ENCODE measurements at regions not wholly inside any gene's neighbourhood (a gene's known extent, or its start where the extent isn't known, plus 50 kb on each side); places are given as distances from the start of the nearest gene placed in this dataset.

GRCh38 chr7:1286946-1287645 lies 54.4 kb downstream of the UNCX start:
- intact Hi-C loops (cut with DNase I): no loop called here
- no peak for DNase-seq (ENCODE audit: low spot score)

- intact Hi-C loops (cut with DNase I): no loop called here
- no peak for DNase-seq (ENCODE audit: low spot score)
These were observed 55.1 kb downstream of the UNCX start for GRCh38 chr7:1287752-1288201.

DNA sequence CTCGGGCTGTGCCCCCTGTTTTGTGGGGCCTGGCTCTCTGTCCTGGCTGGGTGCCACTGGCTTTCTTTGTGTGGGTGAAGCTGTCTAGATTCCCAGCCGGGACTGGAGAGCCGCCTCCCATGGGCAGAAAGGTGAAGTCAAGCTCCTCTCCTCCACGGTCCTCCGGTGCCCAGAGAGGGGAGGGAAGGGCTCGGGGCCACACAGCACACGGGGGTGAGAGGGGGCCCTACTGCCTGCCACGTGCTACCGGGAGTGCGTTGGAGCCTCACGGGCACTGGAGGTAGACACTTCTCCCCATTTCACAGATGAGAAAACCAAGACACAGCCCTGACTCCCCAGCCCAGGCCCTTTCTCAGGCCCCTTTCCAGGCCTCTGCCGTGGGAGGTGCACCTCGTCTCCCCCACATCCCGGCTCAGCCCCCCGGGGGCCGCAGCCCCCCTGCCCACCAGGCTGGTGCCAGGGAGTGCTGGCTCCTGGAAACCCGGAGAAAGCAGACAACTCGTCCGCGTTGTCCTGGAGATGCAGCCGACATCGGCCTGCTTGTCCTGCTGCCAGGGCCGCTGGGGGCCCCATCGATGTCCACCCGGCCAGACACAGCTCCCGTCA lies 55.8 kb downstream of the UNCX start:
- DNase-seq (ENCODE audit: low spot score): no peak
- intact Hi-C loops (cut with DNase I): no loop called here

DNA sequence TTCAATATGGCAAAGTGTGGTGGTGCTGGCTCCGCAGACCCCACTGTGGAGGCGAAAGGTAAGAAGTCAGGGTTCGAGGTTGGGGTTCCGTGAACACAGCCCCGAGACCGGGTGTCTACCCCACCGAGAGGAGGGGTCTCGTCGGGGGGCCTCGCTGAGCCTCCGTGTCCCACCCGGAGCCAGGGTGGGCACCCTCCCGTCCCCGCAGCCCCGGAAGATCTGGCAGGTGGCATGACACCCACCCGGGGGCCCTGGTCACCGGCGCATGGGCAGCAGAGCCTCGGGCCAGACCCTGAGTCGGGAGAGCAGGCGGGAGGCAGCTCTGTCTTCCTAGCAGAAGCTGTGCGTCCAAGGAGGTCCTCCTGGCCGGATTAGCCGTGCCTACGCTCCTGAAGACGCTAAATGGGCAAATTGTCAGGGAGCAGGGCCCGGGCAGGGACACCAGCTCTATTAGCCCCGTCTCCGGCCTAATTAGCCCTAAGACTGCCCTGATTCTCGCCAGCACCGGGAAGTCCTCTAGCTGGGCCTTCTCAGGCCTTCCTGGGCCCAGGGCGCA lies 56.4 kb downstream of the UNCX start:
- DNase-seq (ENCODE audit: low spot score): no peak
- intact Hi-C loops (cut with DNase I): no loop called here

- intact Hi-C loops (cut with DNase I): no loop called here
- no peak for DNase-seq (ENCODE audit: low spot score)
These were observed 57.0 kb downstream of the UNCX start for GRCh38 chr7:1289666-1290025.

DNA sequence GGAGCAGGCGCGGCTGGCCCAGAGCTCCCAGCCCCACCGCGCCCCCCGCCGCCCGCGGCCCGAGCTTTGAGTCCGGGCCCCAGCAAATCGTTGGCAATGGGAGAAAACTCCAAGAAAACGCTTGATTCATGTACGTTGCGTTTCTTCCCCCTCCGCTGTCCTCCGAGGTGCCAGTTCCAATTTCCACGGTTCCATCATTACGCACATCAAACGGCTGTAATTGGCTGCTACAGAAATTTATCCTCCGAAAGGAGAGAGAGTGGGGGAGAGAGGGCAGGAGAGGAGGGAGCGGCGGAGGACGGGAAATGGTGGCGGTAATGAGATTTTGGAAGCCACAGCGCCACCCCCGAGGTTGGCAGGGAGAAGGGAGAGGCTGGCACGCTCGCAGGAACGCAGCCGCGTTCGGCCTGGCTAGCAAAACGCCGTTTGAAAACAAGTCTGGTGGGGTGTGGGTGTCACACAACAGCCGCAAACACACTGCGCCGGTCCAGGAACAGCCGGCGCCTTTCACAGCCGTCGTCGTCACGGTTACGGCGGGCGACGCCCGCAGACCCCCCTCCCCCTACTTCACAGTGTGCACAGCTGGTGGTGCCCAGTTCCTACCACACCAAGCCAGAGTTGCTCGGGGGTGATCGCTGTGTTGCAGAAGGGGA lies 57.5 kb downstream of the UNCX start:
- intact Hi-C loops (cut with DNase I): no loop called here
- DNase-seq (ENCODE audit: low spot score): no peak

DNA sequence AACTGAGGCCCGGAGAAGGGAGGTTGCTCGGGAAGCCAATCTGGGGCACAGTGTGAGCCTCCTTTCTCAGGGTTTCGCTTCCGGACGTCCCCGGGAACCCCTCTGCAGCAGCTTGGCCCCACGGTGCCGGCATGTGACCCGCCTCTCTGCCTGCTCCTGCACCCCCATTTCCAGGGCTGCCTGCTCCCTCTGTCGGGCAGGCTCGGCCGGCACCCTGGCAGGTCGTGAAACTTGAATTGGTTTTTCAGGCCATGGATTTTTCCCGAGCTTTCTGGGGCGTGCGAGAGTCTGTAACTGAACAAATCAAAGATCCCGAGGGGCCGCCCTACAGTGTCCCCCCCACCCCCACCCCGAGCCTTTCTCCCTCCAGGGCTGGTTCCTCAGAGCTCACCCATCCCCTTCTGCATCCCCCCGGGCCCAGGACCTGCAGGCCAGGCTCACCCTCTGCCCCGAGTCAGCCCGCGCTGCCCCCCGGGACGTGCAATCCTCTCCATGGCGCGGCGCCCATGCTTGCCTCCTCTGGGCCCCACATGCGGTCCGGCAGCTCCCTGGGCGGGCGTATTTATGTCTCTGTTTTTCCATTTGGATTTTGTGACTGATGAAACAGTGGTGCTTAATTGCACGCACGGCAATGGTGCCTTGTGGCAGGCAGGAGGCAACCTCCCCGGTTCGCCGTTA lies 58.1 kb downstream of the UNCX start:
- DNase-seq (ENCODE audit: low spot score): no peak
- intact Hi-C loops (cut with DNase I): no loop called here

GRCh38 chr7:1291357-1291689 lies 58.7 kb downstream of the UNCX start:
- intact Hi-C loops (cut with DNase I): no loop called here
- no peak for DNase-seq (ENCODE audit: low spot score)

DNA sequence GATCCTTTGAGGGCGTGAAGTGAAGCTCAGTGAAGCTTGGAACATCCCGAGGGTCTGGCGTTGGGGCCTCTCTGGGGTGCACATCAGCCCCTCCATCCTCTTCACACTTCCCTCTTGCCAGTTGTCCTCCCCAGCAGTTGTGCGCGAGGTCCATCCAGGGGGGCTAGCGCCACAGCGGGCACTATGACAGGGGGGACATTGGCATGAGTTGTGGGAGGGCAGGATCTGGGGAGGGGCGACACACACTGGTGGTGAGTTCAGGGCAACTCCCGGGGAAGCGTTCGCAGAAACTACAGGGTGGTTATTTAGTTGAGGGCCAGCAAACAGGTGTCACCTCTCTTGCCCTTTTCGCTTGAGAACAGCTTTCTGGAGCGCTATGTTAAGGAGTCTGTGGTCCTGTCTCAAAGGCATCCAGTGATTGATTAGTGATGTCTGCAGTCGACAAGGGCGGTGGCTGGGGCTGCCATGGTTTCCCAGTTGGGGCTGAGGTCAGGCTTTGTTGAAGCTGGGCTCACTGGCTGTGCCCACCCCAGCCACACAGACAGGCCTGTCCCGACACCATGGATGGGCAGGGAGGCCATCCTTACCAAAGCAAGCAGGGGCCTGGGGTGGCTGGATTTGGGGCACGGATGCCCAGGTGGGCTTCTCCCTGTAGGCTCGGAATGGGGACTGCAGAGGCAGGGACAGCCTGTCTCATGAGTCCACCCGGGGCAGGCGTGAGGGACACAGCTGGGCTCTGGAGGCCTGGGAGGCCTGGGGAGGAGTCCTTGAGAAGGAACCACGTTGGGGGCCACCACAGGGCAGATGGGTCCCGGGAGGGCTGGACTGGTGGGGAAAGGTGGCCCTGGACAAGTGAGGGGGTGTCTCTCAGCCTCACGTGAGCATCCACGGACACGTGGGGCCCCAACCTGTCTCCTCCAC lies 59.4 kb downstream of the UNCX start:
- intact Hi-C loops (cut with DNase I): no loop called here
- DNase-seq (ENCODE audit: low spot score): no peak

GRCh38 chr7:1292972-1293830 lies 60.5 kb downstream of the UNCX start:
- DNase-seq (ENCODE audit: low spot score): no peak
- intact Hi-C loops (cut with DNase I): no loop called here

DNA sequence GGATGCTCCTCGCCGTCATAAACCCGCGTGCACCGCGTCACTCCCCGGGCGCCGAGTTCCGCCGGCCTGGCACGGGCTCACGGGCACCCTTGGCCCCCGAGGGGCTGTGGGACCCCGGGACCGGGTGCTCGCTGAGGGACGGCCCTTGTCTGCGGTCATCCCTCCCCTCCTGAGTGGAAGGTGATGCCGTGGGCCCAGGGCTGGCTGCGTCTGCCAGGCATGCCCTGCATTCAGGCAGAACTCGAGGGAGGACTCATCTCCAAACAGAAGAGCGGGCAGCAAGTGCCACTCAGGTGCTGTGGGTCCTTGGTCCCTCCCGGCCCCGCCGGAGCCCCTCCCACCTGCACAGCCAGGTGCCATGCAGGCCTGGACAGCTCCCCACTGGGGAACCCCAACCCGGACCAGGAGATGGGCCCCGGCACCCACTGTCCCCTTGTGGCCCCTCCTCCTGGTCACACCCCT lies 61.3 kb downstream of the UNCX start:
- no peak for DNase-seq (ENCODE audit: low spot score)
- intact Hi-C loops (cut with DNase I): no loop called here

- no peak for DNase-seq (ENCODE audit: low spot score)
- intact Hi-C loops (cut with DNase I): no loop called here
These were observed 63.2 kb downstream of the UNCX start for GRCh38 chr7:1295776-1296355.

DNA sequence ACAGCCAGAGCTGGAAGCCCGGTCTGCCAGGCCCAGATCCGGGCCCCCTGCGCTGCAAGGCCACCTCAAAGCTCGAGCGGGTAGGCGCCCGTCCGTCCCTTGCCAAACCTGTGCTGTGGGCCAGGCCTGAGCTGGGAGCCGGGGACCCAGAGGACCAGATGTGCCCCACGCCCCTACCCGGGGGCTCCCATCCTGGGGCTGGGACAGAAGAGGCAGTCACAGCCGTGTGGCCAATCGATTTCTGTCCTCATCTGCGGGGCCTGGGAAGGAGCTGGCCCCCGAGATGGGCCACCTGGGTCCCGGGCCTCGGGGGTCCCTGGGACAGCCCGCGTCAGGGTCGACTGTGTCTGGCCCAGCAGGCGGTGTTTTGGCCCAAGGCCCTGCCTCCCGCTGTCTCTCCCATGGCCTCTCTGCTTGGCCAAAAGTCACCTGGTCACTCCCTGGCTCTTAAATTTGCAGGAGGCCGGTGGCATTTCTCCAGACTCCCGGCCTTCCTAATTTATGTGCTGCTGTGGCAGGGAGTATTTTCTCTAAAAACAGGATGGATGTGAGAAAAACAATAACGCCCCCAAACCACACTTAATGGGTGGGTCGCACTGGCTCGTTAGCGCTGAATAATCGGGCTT lies 63.8 kb downstream of the UNCX start:
- intact Hi-C loops (cut with DNase I): no loop called here

GRCh38 chr7:1297017-1297960 lies 64.6 kb downstream of the UNCX start:
- DNase-seq (ENCODE audit: low spot score): no peak
- intact Hi-C loops (cut with DNase I): no loop called here

More for the DNA sequence above, 63.8 kb downstream of the UNCX start:
- no peak for DNase-seq (ENCODE audit: low spot score)

GRCh38 chr7:1298051-1298930 lies 65.6 kb downstream of the UNCX start:
- DNase-seq (ENCODE audit: low spot score): no peak

More at GRCh38 chr7:1298051-1298930, 65.6 kb downstream of the UNCX start:
- intact Hi-C loops (cut with DNase I): no loop called here
